HCT116 (cell line): ENCODE measurements at regions not wholly inside any gene's neighbourhood (a gene's known extent, or its start where the extent isn't known, plus 50 kb on each side); places are given as distances from the start of the nearest gene placed in this dataset.

ENCODE experiments used
- ATAC-seq: fragments of 200-7000 bp; cut with Tn5 transposase; 2 replicates; pipeline ENCODE4 v1.9.1; 2020; ENCODE audit warnings: mild to moderate bottlenecking, moderate library complexity
- BruUV-seq: library from RNA; stranded (reverse); fragments of 400-500 nt; replicated peaks from 2 replicates; lab custom pipeline; 2021; lab: Mats Ljungman, UMichigan
- CTCF ChIA-PET: fragments of 300-600 bp; sonication (Branson Sonifier 250); formaldehyde crosslinking; loops from one replicate; lab custom pipeline; 2021; ENCODE audit warnings: antibody characterized with exemption; lab: Charles Lee
- POLR2A ChIA-PET: fragments of 300-600, 350-600 bp; sonication (Branson Sonifier 250); formaldehyde crosslinking; loops from one replicate; lab custom pipeline; 2021; ENCODE audit warnings: antibody characterized with exemption; lab: Charles Lee
- RAD21 ChIA-PET, 2 experiments: fragments of 300-600 bp; sonication (Branson Sonifier 250); formaldehyde crosslinking; loops; one replicate each; lab custom pipeline; 2023; ENCODE audit warnings: low total read pairs in 2 of 2; ENCODE audit not compliant: uncharacterized antibody in 2 of 2, unreplicated experiment in 2 of 2, low non-redundant PET in 1 of 2; lab: Charles Lee
- DNase-seq: peaks from one replicate; pipeline ENCODE4 v3.0.0-alpha.2; 2010; ENCODE audit warnings: low read depth, low spot score
- H2AFZ ChIP-seq: fragments of 200-600 bp; shearing (Covaris generic), sonication (generic); 2 replicates; pipeline ENCODE4 v1.6.1; 2017; ENCODE audit warnings: low read depth, mixed run types, mixed read lengths, antibody characterized with exemption, low read length; ENCODE audit not compliant: poor library complexity, severe bottlenecking
- H3K27ac ChIP-seq: 2 replicates; pipeline ENCODE4 v1.5.1; 2012; ENCODE audit warnings: low read depth, low read length
- H3K27me3 ChIP-seq: fragments of 200-600 bp; sonication (generic); 2 replicates; pipeline ENCODE4 v1.6.1; 2016; ENCODE audit warnings: mixed run types, low read length, mixed read lengths; ENCODE audit not compliant: insufficient read depth
- H3K36me3 ChIP-seq, 2 experiments: fragments of 200-500 bp in 1 of 2; fragments of 200-600 bp in 1 of 2; sonication (Bioruptor generic) in 1 of 2; sonication (generic) in 1 of 2; 2 replicates each; pipeline versions ENCODE4 v1.5.1 to v1.6.1; 2014 to 2016; ENCODE audit warnings: low read length in 2 of 2, inconsistent platforms in 1 of 2, mixed read lengths in 1 of 2, mixed run types in 1 of 2; ENCODE audit not compliant: insufficient read depth in 2 of 2, control insufficient read depth in 1 of 2
- H3K4me1 ChIP-seq, 2 experiments: fragments of 200-600 bp in 1 of 2; sonication (generic) in 1 of 2; 2 replicates each; pipeline versions ENCODE4 v1.5.1 to v1.6.1; 2012 to 2017; ENCODE audit warnings: low read length in 2 of 2, inconsistent platforms in 1 of 2, mild to moderate bottlenecking in 1 of 2, mixed read lengths in 1 of 2, mixed run types in 1 of 2, moderate library complexity in 1 of 2; ENCODE audit not compliant: insufficient read depth in 2 of 2, control insufficient read depth in 1 of 2
- H3K4me2 ChIP-seq: fragments of 200-600 bp; sonication (generic); 2 replicates; pipeline ENCODE4 v1.6.1; 2017; ENCODE audit warnings: mixed run types, low read length, mixed read lengths
- H3K4me3 ChIP-seq, 2 experiments: fragments of 200-600 bp in 1 of 2; sonication (generic) in 1 of 2; replicated peaks in 1 of 2; 2 replicates each; pipeline ENCODE4 v1.5.1; 2011 to 2016; ENCODE audit warnings: low read length in 2 of 2, control low read depth in 1 of 2, low read depth in 1 of 2, mild to moderate bottlenecking in 1 of 2, mixed read lengths in 1 of 2, mixed run types in 1 of 2
- H3K79me2 ChIP-seq: fragments of 200-600 bp; sonication (generic); 2 replicates; pipeline ENCODE4 v1.6.1; 2017; ENCODE audit warnings: mild to moderate bottlenecking, mixed run types, low read length, moderate library complexity, mixed read lengths; ENCODE audit not compliant: insufficient read depth
- H3K9ac ChIP-seq: fragments of 200-600 bp; sonication (generic); 2 replicates; pipeline ENCODE4 v1.6.1; 2016; ENCODE audit warnings: low read length, mixed read lengths
- H3K9me2 ChIP-seq: fragments of 200-600 bp; sonication (generic), shearing (Covaris generic); 2 replicates; pipeline ENCODE4 v1.6.1; 2017; ENCODE audit warnings: mixed run types, mild to moderate bottlenecking, moderate library complexity; ENCODE audit not compliant: insufficient read depth
- H3K9me3 ChIP-seq, 2 experiments: fragments of 200-500 bp in 1 of 2; fragments of 200-600 bp in 1 of 2; sonication (Bioruptor generic) in 1 of 2; sonication (generic) in 1 of 2; 2 replicates each; pipeline ENCODE4 v1.6.1; 2014 to 2017; ENCODE audit warnings: low read length in 2 of 2, mixed read lengths in 2 of 2, inconsistent platforms in 1 of 2, low read depth in 1 of 2, mild to moderate bottlenecking in 1 of 2, mixed run types in 1 of 2, moderate library complexity in 1 of 2; ENCODE audit not compliant: control insufficient read depth in 1 of 2, insufficient read depth in 1 of 2
- H4K20me1 ChIP-seq: fragments of 200-600 bp; sonication (generic), shearing (Covaris generic); 2 replicates; pipeline ENCODE4 v1.6.1; 2017; ENCODE audit warnings: mixed run types, mild to moderate bottlenecking, moderate library complexity; ENCODE audit not compliant: insufficient read depth
- CBX3 ChIP-seq: IDR thresholded peaks from 2 replicates; pipeline ENCODE4 v1.6.1; 2012; ENCODE audit warnings: low read depth
- CEBPB ChIP-seq: IDR thresholded peaks from 2 replicates; pipeline ENCODE4 v1.6.1; 2012; ENCODE audit warnings: low read depth
- EGR1 ChIP-seq: IDR thresholded peaks from 2 replicates; pipeline ENCODE4 v1.6.1; 2012; ENCODE audit warnings: low read depth
- ELF1 ChIP-seq: IDR thresholded peaks from 2 replicates; pipeline ENCODE4 v1.6.1; 2012; ENCODE audit warnings: low read depth, borderline replicate concordance
- EZH2 ChIP-seq: fragments of 200-600 bp; sonication (generic); IDR thresholded peaks from 2 replicates; pipeline ENCODE4 v1.6.1; 2017; ENCODE audit warnings: antibody characterized with exemption, mixed run types
- FOSL1 ChIP-seq: IDR thresholded peaks from 2 replicates; pipeline ENCODE4 v1.6.1; 2012; ENCODE audit warnings: low read depth
- JUND ChIP-seq: IDR thresholded peaks from 2 replicates; pipeline ENCODE4 v1.6.1; 2012
- POLR2AphosphoS5 ChIP-seq: IDR thresholded peaks from 2 replicates; pipeline ENCODE4 v1.6.1; 2011; ENCODE audit warnings: mild to moderate bottlenecking, low read depth, low read length, moderate library complexity
- SIN3A ChIP-seq: IDR thresholded peaks from 2 replicates; pipeline ENCODE4 v1.6.1; 2012; ENCODE audit warnings: low read depth
- SP1 ChIP-seq: IDR thresholded peaks from 2 replicates; pipeline ENCODE4 v1.6.1; 2012; ENCODE audit warnings: low read depth
- SRF ChIP-seq: IDR thresholded peaks from 2 replicates; pipeline ENCODE4 v1.6.1; 2012; ENCODE audit warnings: low read depth
- TCF7L2 ChIP-seq: IDR thresholded peaks from 2 replicates; pipeline ENCODE4 v1.7.0; 2011; ENCODE audit warnings: borderline replicate concordance, inconsistent platforms; ENCODE audit not compliant: insufficient read depth, insufficient read length; ENCODE audit errors: extremely low read depth
- intact Hi-C: fragments of 100-400 bp; cut with micrococcal nuclease; formaldehyde crosslinking; loops from 2 replicates; pipeline ENCODE4 v1.10.0; 2022
- TF ChIP-seq, protein P1 (sequence below), 3 experiments: fragments of 200-600 bp in 1 of 3; sonication (generic) in 1 of 3; IDR thresholded peaks in 2 of 3; conservative IDR thresholded peaks in 1 of 3; 2 replicates each; pipeline ENCODE4 v1.5.1; 2012 to 2017; ENCODE audit warnings: low read depth in 2 of 3, low read length in 2 of 3, antibody characterized with exemption in 1 of 3, borderline replicate concordance in 1 of 3, control low read depth in 1 of 3, mild to moderate bottlenecking in 1 of 3, mixed read lengths in 1 of 3, mixed run types in 1 of 3, moderate library complexity in 1 of 3; ENCODE audit not compliant: insufficient read depth in 1 of 3
- TF ChIP-seq, protein P2 (sequence below): IDR thresholded peaks from 2 replicates; pipeline ENCODE4 v1.6.1; 2012
- TF ChIP-seq, protein P3 (sequence below): IDR thresholded peaks from 2 replicates; pipeline ENCODE4 v1.6.1; 2011; ENCODE audit warnings: mild to moderate bottlenecking, low read length, moderate library complexity; ENCODE audit not compliant: insufficient replicate concordance; ENCODE audit errors: extremely low read depth
- TF ChIP-seq, protein P4 (sequence below): IDR thresholded peaks from 2 replicates; pipeline ENCODE4 v1.6.1; 2012; ENCODE audit warnings: low read depth
- TF ChIP-seq, protein P5 (sequence below): IDR thresholded peaks from 2 replicates; pipeline ENCODE4 v1.6.1; 2012

DNA sequence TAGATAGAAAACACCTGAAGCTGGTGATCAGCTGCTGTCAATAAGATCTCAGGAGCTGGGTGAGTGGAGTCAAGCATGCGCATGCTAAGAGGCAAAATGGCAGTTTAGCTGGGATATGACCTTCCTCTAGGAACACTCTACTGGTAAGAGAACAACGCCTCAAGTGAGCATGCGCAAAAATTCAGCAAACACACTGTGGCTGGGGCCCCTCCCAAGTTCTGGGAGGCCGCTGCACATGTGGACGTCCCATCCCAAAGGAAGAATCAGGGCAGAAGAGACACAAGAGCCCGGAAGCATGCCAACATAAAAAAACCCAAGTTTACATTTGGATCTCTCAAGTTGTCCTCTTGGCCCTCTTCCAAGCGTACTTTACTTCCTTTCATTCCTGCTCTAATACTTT lies 126.3 kb upstream of the F3 start (continued):
- no peak for TF ChIP-seq SP1

DNA sequence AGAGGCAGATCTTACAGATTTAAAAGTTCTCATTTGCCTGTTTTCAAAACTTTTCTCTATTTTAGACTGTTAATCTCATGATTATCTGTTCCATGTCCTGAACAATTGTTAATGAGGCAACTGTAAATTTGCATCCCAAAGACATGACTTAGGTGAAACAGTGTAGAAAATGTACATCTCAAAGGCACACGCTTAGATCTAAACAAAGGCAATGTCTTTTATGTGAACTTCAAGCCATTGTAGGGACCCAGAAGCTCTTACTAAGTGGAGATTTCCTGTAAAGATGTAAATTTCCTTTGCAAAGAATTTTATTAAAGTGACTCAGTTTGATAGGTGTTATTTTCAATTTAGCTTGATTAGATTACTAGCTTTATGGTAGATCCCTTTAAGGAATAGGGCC lies 125.2 kb upstream of the F3 start:
- Histone ChIP-seq H3K9me2 (no peaks in the 10 kb centered on the region), H3K36me3 (no peaks in the 10 kb centered on the region), H4K20me1 (no peaks in the 10 kb centered on the region), H3K27me3 (no peaks in the 10 kb centered on the region), H3K4me3 (no peak overlapping the region), H3K9me3 (no peaks in the 10 kb centered on the region), H2AFZ (no peak overlapping the region), H3K9ac (no peak overlapping the region), H3K79me2 (no peaks in the 10 kb centered on the region), H3K4me1 (no peaks in the 10 kb centered on the region; a peak in 1 of 4 replicates), H3K27ac (no peak overlapping the region), H3K4me2 (no peak overlapping the region)
- intact Hi-C loops, result no loop called here
- CTCF ChIA-PET, result no interaction called here
- BruUV-seq, result no TSS peak
- RAD21 ChIA-PET, result no interaction called here
- POLR2A ChIA-PET, result no interaction called here
- ATAC-seq (no peak), DNase-seq (no peak)
- TF ChIP-seq POLR2AphosphoS5 (no peak), EZH2 (no peak), TCF7L2 (no peak), JUND (no peak), SRF (no peak), ELF1 (no peak), SIN3A (no peak), SP1 (no peak), EGR1 (no peak), CEBPB (no peak), CBX3 (no peak), FOSL1 (no peak)
- TF ChIP-seq, protein P1, sequence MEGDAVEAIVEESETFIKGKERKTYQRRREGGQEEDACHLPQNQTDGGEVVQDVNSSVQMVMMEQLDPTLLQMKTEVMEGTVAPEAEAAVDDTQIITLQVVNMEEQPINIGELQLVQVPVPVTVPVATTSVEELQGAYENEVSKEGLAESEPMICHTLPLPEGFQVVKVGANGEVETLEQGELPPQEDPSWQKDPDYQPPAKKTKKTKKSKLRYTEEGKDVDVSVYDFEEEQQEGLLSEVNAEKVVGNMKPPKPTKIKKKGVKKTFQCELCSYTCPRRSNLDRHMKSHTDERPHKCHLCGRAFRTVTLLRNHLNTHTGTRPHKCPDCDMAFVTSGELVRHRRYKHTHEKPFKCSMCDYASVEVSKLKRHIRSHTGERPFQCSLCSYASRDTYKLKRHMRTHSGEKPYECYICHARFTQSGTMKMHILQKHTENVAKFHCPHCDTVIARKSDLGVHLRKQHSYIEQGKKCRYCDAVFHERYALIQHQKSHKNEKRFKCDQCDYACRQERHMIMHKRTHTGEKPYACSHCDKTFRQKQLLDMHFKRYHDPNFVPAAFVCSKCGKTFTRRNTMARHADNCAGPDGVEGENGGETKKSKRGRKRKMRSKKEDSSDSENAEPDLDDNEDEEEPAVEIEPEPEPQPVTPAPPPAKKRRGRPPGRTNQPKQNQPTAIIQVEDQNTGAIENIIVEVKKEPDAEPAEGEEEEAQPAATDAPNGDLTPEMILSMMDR (IDR thresholded peaks at IDR 0.05 in 2 of 3, conservative IDR thresholded peaks at IDR 0.05 in 1 of 3; ENCODE audit: borderline replicate concordance in 1 of 3, insufficient read depth in 1 of 3, low read depth in 2 of 3, low read length in 2 of 3), result no peak
- TF ChIP-seq, protein P2, sequence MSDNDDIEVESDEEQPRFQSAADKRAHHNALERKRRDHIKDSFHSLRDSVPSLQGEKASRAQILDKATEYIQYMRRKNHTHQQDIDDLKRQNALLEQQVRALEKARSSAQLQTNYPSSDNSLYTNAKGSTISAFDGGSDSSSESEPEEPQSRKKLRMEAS, result no peak
- TF ChIP-seq, protein P3, sequence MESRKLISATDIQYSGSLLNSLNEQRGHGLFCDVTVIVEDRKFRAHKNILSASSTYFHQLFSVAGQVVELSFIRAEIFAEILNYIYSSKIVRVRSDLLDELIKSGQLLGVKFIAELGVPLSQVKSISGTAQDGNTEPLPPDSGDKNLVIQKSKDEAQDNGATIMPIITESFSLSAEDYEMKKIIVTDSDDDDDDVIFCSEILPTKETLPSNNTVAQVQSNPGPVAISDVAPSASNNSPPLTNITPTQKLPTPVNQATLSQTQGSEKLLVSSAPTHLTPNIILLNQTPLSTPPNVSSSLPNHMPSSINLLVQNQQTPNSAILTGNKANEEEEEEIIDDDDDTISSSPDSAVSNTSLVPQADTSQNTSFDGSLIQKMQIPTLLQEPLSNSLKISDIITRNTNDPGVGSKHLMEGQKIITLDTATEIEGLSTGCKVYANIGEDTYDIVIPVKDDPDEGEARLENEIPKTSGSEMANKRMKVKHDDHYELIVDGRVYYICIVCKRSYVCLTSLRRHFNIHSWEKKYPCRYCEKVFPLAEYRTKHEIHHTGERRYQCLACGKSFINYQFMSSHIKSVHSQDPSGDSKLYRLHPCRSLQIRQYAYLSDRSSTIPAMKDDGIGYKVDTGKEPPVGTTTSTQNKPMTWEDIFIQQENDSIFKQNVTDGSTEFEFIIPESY, result no peak
- TF ChIP-seq, protein P4, sequence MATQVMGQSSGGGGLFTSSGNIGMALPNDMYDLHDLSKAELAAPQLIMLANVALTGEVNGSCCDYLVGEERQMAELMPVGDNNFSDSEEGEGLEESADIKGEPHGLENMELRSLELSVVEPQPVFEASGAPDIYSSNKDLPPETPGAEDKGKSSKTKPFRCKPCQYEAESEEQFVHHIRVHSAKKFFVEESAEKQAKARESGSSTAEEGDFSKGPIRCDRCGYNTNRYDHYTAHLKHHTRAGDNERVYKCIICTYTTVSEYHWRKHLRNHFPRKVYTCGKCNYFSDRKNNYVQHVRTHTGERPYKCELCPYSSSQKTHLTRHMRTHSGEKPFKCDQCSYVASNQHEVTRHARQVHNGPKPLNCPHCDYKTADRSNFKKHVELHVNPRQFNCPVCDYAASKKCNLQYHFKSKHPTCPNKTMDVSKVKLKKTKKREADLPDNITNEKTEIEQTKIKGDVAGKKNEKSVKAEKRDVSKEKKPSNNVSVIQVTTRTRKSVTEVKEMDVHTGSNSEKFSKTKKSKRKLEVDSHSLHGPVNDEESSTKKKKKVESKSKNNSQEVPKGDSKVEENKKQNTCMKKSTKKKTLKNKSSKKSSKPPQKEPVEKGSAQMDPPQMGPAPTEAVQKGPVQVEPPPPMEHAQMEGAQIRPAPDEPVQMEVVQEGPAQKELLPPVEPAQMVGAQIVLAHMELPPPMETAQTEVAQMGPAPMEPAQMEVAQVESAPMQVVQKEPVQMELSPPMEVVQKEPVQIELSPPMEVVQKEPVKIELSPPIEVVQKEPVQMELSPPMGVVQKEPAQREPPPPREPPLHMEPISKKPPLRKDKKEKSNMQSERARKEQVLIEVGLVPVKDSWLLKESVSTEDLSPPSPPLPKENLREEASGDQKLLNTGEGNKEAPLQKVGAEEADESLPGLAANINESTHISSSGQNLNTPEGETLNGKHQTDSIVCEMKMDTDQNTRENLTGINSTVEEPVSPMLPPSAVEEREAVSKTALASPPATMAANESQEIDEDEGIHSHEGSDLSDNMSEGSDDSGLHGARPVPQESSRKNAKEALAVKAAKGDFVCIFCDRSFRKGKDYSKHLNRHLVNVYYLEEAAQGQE, result no peak
- TF ChIP-seq, protein P5, sequence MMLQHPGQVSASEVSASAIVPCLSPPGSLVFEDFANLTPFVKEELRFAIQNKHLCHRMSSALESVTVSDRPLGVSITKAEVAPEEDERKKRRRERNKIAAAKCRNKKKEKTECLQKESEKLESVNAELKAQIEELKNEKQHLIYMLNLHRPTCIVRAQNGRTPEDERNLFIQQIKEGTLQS, result no peak
